Trophoblast cell (in vitro differentiated cells and primary cell): ENCODE measurements at regions not wholly inside any gene's neighbourhood (a gene's known extent, or its start where the extent isn't known, plus 50 kb on each side); places are given as distances from the start of the nearest gene placed in this dataset.

Experiments
- DNase-seq, 2 donors: peaks; one replicate each; pipeline ENCODE4 v3.0.0-alpha.2; 2016
- H2AFZ ChIP-seq: 2 replicates; pipeline ENCODE4 v1.6.1; 2013; ENCODE audit warnings: low read length, moderate library complexity, mild to moderate bottlenecking; ENCODE audit not compliant: insufficient read depth, poor library complexity
- H2AK5ac ChIP-seq: 2 replicates; pipeline ENCODE4 v1.6.1; 2013; ENCODE audit warnings: mild to moderate bottlenecking, low read length
- H2BK120ac ChIP-seq: 2 replicates; pipeline ENCODE4 v1.6.1; 2013; ENCODE audit warnings: low read length, mild to moderate bottlenecking, moderate library complexity; ENCODE audit not compliant: insufficient read depth, poor library complexity
- H2BK12ac ChIP-seq: 2 replicates; pipeline ENCODE4 v1.6.1; 2013; ENCODE audit warnings: mild to moderate bottlenecking, low read length, moderate library complexity
- H2BK5ac ChIP-seq: 2 replicates; pipeline ENCODE4 v1.6.1; 2013; ENCODE audit warnings: low read length, low read depth, moderate library complexity, mild to moderate bottlenecking; ENCODE audit not compliant: poor library complexity
- H3K14ac ChIP-seq: 2 replicates; pipeline ENCODE4 v1.6.1; 2013; ENCODE audit warnings: mild to moderate bottlenecking, low read length
- H3K18ac ChIP-seq: 2 replicates; pipeline ENCODE4 v1.6.1; 2013; ENCODE audit warnings: mild to moderate bottlenecking, low read length
- H3K23ac ChIP-seq: 2 replicates; pipeline ENCODE4 v1.6.1; 2013; ENCODE audit warnings: low read length
- H3K27ac ChIP-seq: 2 replicates; pipeline ENCODE4 v1.5.1; 2013; ENCODE audit warnings: low read depth, mild to moderate bottlenecking, inconsistent platforms, low read length, moderate library complexity
- H3K27me3 ChIP-seq: 2 replicates; pipeline ENCODE4 v1.6.1; 2013; ENCODE audit warnings: inconsistent platforms, mild to moderate bottlenecking, low read length, moderate library complexity; ENCODE audit not compliant: insufficient read depth
- H3K36me3 ChIP-seq, 2 experiments: 1 replicate in 1 of 2; 2 replicates in 1 of 2; pipeline ENCODE4 v1.6.1; 2013; ENCODE audit warnings: low read length in 2 of 2, mild to moderate bottlenecking in 2 of 2, moderate library complexity in 1 of 2; ENCODE audit not compliant: insufficient read depth in 2 of 2, control insufficient read depth in 1 of 2
- H3K4ac ChIP-seq: 2 replicates; pipeline ENCODE4 v1.6.1; 2013; ENCODE audit warnings: low read depth, mild to moderate bottlenecking, low read length, moderate library complexity
- H3K4me1 ChIP-seq, 2 experiments: 1 replicate in 1 of 2; 2 replicates in 1 of 2; pipeline ENCODE4 v1.6.1; 2013; ENCODE audit warnings: low read length in 2 of 2, mild to moderate bottlenecking in 2 of 2, moderate library complexity in 1 of 2; ENCODE audit not compliant: insufficient read depth in 2 of 2, control insufficient read depth in 1 of 2
- H3K4me2 ChIP-seq: 2 replicates; pipeline ENCODE4 v1.6.1; 2013; ENCODE audit warnings: inconsistent platforms, mild to moderate bottlenecking, low read length, moderate library complexity
- H3K4me3 ChIP-seq: 2 replicates; pipeline ENCODE4 v1.5.1; 2013; ENCODE audit warnings: mild to moderate bottlenecking, low read depth, low read length, inconsistent platforms
- H3K79me1 ChIP-seq: one replicate; pipeline ENCODE4 v1.6.1; 2013; ENCODE audit warnings: low read length
- H3K79me2 ChIP-seq: 2 replicates; pipeline ENCODE4 v1.6.1; 2013; ENCODE audit warnings: low read length, mild to moderate bottlenecking; ENCODE audit not compliant: control insufficient read depth, insufficient read depth, poor library complexity
- H3K9ac ChIP-seq: 2 replicates; pipeline ENCODE4 v1.6.1; 2013; ENCODE audit warnings: mild to moderate bottlenecking, low read length
- H3K9me3 ChIP-seq: 2 replicates; pipeline ENCODE4 v1.6.1; 2013; ENCODE audit warnings: low read depth, mild to moderate bottlenecking, control low read depth, inconsistent platforms, low read length; ENCODE audit not compliant: insufficient read depth
- H4K12ac ChIP-seq: 2 replicates; pipeline ENCODE4 v1.6.1; 2013; ENCODE audit warnings: low read depth, mild to moderate bottlenecking, low read length, moderate library complexity
- H4K8ac ChIP-seq: 2 replicates; pipeline ENCODE4 v1.6.1; 2013; ENCODE audit warnings: low read depth, mild to moderate bottlenecking, low read length, moderate library complexity
- H4K91ac ChIP-seq: one replicate; pipeline ENCODE4 v1.6.1; 2013; ENCODE audit warnings: low read depth, mild to moderate bottlenecking, low read length, moderate library complexity
- whole genome bisulfite sequencing: extraction: QIAGEN DNeasy Blood & Tissue Kit; methylation state at CpG from one replicate; pipeline ENCODE4 v1.1.7; 2013; ENCODE audit warnings: missing lambda C conversion rate; ENCODE audit not compliant: insufficient read length, insufficient coverage; ENCODE audit errors: extremely low coverage; 5-methylcytosine and 5-hydroxymethylcytosine counted together

DNA sequence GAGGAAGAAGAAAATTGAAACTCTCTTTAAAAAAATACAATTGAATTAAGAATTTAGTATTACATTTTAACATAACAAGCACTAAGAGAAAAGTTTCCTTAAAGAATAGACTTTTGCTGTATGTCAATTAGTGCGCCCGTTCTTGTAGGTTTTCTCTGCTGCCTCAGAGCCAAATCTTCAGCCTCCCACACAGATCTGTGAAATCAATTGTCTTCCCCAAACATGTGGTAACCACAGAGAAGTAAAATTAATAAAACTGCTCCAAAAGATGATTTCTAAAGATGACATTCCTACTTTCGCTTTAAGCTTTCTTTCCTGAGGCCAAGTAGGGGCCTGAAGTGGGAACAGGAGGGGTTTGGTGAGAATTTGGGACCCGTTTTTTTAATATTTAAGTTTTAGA, 113.2 kb upstream of the ADO start:
- H4K8ac ChIP-seq: no peak overlapping the region
- H3K79me1 ChIP-seq: no peaks in the 10 kb centered on the region
- no peak overlapping the region for H3K9ac ChIP-seq
- no peak overlapping the region for H3K4ac ChIP-seq
- H3K27ac ChIP-seq: no peak overlapping the region
- H3K23ac ChIP-seq: no peak overlapping the region
- no peaks in the 10 kb centered on the region for H3K79me2 ChIP-seq
- no peaks in the 10 kb centered on the region for H3K27me3 ChIP-seq
- no peak overlapping the region for H2BK120ac ChIP-seq
- no peak overlapping the region for H3K4me3 ChIP-seq
- WGBS: no CpG with 5 or more reads among the region's 4 CpGs
- no peak overlapping the region for H3K18ac ChIP-seq
- H3K9me3 ChIP-seq: peaks cover 2% of the 10 kb centered on the region
- no peak overlapping the region for H2AK5ac ChIP-seq
- H3K14ac ChIP-seq: no peak overlapping the region
- DNase-seq: no peak
- H4K12ac ChIP-seq: no peak overlapping the region
- H3K4me1 ChIP-seq: no peaks in the 10 kb centered on the region
- no peak overlapping the region for H2BK5ac ChIP-seq
- H2AFZ ChIP-seq: no peak overlapping the region
- H2BK12ac ChIP-seq: no peak overlapping the region
- no peak overlapping the region for H3K4me2 ChIP-seq
- H3K36me3 ChIP-seq: no peaks in the 10 kb centered on the region
- no peak overlapping the region for H4K91ac ChIP-seq

DNA sequence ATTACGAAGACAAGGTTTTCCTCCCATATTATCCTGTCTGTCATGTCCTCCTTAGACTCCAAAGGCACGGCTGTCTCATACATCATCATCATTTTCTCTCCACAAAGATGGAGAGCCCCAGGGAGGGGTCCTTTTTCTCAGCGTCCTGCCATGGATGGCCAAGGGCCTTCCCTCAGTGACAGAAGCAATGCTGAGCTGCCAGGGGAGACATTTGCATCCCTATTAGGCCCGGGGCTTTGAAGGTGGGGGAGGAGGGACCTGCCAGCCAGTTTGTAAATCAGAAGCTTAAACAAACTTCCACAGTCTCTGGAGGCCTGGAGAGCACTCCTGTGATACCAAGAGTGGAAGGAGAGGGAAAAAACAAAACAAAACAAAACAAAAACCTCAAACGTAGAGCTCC, 112.4 kb upstream of the ADO start:
- Histone ChIP-seq H3K79me1 (no peaks in the 10 kb centered on the region), H3K9me3 (peaks cover 2% of the 10 kb centered on the region)
- WGBS: no CpG with 5 or more reads among the region's 5 CpGs

DNA sequence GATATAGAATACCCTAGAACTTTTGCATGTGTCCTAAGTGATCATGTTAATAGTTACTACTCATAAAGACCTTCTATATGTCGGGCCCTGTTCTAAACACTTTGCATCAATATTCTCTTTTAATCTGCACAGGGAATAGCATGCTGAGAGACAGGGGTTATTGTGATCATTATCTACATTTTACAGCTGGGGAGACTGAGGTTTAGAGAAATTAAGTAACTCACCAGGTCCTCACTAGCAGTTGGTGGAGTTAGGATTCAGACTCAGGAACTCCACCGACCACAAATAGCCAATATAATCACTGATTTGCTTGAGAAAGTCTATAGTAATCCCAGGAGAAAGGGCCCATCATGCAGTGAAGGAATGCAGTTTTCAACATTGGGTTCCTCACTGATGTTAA, 111.2 kb upstream of the ADO start:
- H3K79me2 ChIP-seq: no peaks in the 10 kb centered on the region
- no peaks in the 10 kb centered on the region for H3K27me3 ChIP-seq
- H2BK5ac ChIP-seq: no peak overlapping the region
- no peak overlapping the region for H3K14ac ChIP-seq
- H3K9me3 ChIP-seq: peaks cover 2% of the 10 kb centered on the region
- H2BK120ac ChIP-seq: no peak overlapping the region
- H4K12ac ChIP-seq: no peak overlapping the region
- no peak overlapping the region for H2BK12ac ChIP-seq
- H3K18ac ChIP-seq: no peak overlapping the region
- no peaks in the 10 kb centered on the region for H3K79me1 ChIP-seq
- no peaks in the 10 kb centered on the region for H3K4me1 ChIP-seq
- no peak overlapping the region for H3K27ac ChIP-seq
- no peaks in the 10 kb centered on the region for H3K36me3 ChIP-seq
- DNase-seq: no peak
- no peak overlapping the region for H2AFZ ChIP-seq
- no CpG with 5 or more reads among the region's 2 CpGs for WGBS
- H3K4ac ChIP-seq: no peak overlapping the region
- H2AK5ac ChIP-seq: no peak overlapping the region
- no peak overlapping the region for H3K23ac ChIP-seq
- H4K8ac ChIP-seq: no peak overlapping the region
- H3K4me2 ChIP-seq: no peak overlapping the region
- H3K4me3 ChIP-seq: no peak overlapping the region
- no peak overlapping the region for H3K9ac ChIP-seq
- no peak overlapping the region for H4K91ac ChIP-seq

More for the DNA sequence above, 112.4 kb upstream of the ADO start:
- H3K23ac ChIP-seq: no peak overlapping the region
- no peak overlapping the region for H3K4ac ChIP-seq
- H4K8ac ChIP-seq: no peak overlapping the region
- H3K27ac ChIP-seq: no peak overlapping the region
- H2BK5ac ChIP-seq: no peak overlapping the region
- H3K4me3 ChIP-seq: no peak overlapping the region
- H2BK12ac ChIP-seq: no peak overlapping the region
- H3K4me1 ChIP-seq: no peaks in the 10 kb centered on the region
- DNase-seq: no peak
- H3K18ac ChIP-seq: no peak overlapping the region
- no peak overlapping the region for H3K4me2 ChIP-seq
- no peak overlapping the region for H2BK120ac ChIP-seq
- no peak overlapping the region for H4K91ac ChIP-seq
- no peaks in the 10 kb centered on the region for H3K79me2 ChIP-seq
- H2AK5ac ChIP-seq: no peak overlapping the region
- no peak overlapping the region for H2AFZ ChIP-seq
- H3K14ac ChIP-seq: no peak overlapping the region
- no peak overlapping the region for H4K12ac ChIP-seq
- no peak overlapping the region for H3K9ac ChIP-seq
- H3K36me3 ChIP-seq: no peaks in the 10 kb centered on the region
- H3K27me3 ChIP-seq: no peaks in the 10 kb centered on the region

DNA sequence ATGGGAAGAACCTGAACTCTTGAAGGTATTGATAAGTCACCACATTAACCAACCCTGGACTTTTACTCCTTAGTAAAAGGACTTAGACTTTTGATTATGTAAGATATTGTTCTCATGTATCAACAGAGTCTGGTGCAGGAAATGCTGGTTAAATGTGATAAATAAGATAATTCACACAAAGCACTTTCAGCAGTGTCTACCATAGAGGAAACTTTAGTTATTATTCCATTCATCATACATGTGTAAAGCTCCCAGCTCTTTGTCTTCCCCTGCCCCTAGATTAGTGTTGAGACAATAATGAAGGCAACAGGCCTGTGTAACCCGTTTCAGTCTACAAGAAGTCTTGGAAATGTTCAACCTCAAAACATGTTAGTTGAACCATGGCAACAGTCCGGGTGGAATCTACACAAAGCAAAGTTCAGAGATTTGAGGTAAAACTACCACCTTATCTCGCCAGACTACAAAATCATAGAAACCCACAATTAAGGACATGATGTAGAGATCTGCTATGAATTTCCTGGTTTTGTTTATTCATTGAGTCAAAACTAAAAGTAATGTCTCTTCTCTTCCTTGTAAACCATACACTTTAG, 109.9 kb upstream of the ADO start:
- H3K79me2 ChIP-seq: no peaks in the 10 kb centered on the region
- H3K4me3 ChIP-seq: no peak overlapping the region
- no peak overlapping the region for H4K91ac ChIP-seq
- H3K23ac ChIP-seq: no peak overlapping the region
- H3K27me3 ChIP-seq: no peaks in the 10 kb centered on the region
- no CpG with 5 or more reads among the region's 3 CpGs for WGBS
- no peak overlapping the region for H3K4me2 ChIP-seq
- H3K4ac ChIP-seq: no peak overlapping the region
- no peaks in the 10 kb centered on the region for H3K36me3 ChIP-seq
- H2AFZ ChIP-seq: no peak overlapping the region
- H3K18ac ChIP-seq: no peak overlapping the region
- no peak overlapping the region for H4K12ac ChIP-seq
- no peak overlapping the region for H3K14ac ChIP-seq
- no peaks in the 10 kb centered on the region for H3K4me1 ChIP-seq
- no peak overlapping the region for H2BK120ac ChIP-seq
- no peaks in the 10 kb centered on the region for H3K79me1 ChIP-seq
- no peak overlapping the region for H2BK12ac ChIP-seq
- no peak overlapping the region for H2AK5ac ChIP-seq
- no peak overlapping the region for H2BK5ac ChIP-seq
- no peak overlapping the region for H3K9ac ChIP-seq
- no peak for DNase-seq
- H3K27ac ChIP-seq: no peak overlapping the region
- no peak overlapping the region for H4K8ac ChIP-seq
- peaks cover 2% of the 10 kb centered on the region for H3K9me3 ChIP-seq
